HEK293T (cell line): ENCODE measurements at regions not wholly inside any gene's neighbourhood (a gene's known extent, or its start where the extent isn't known, plus 50 kb on each side); places are given as distances from the start of the nearest gene placed in this dataset.

ENCODE experiments used
- BHLHE40 ChIP-seq: fragments of 450-650 bp; IDR thresholded peaks from 2 replicates; pipeline ENCODE4 v1.6.1; 2016; ENCODE audit warnings: mild to moderate bottlenecking, moderate library complexity, borderline replicate concordance
- ELF4 ChIP-seq: fragments of 450-650 bp; IDR thresholded peaks from 2 replicates; pipeline ENCODE4 v1.6.1; 2017; ENCODE audit warnings: antibody characterized with exemption
- FOXA1 ChIP-seq: fragments of 450-650 bp; IDR thresholded peaks from 2 replicates; pipeline ENCODE4 v1.6.1; 2016; ENCODE audit warnings: mild to moderate bottlenecking
- FOXM1 ChIP-seq: fragments of 450-650 bp; IDR thresholded peaks from 2 replicates; pipeline ENCODE4 v1.6.1; 2017; ENCODE audit warnings: mild to moderate bottlenecking, borderline replicate concordance
- HDGF ChIP-seq: fragments of 450-650 bp; IDR thresholded peaks from 2 replicates; pipeline ENCODE4 v1.6.1; 2017; ENCODE audit warnings: antibody characterized with exemption, borderline replicate concordance
- L3MBTL2 ChIP-seq: fragments of 450-650 bp; conservative IDR thresholded peaks from 2 replicates; pipeline ENCODE4 v1.6.1; 2016; ENCODE audit warnings: mild to moderate bottlenecking
- LEF1 ChIP-seq: fragments of 450-650 bp; IDR thresholded peaks from 2 replicates; pipeline ENCODE4 v1.6.1; 2017; ENCODE audit warnings: mild to moderate bottlenecking, borderline replicate concordance
- NFRKB ChIP-seq: fragments of 450-650 bp; IDR thresholded peaks from 2 replicates; pipeline ENCODE4 v1.6.1; 2016; ENCODE audit warnings: mild to moderate bottlenecking, moderate library complexity
- PKNOX1 ChIP-seq: fragments of 450-650 bp; IDR thresholded peaks from 2 replicates; pipeline ENCODE4 v1.6.1; 2016
- SP1 ChIP-seq: fragments of 450-650 bp; IDR thresholded peaks from 2 replicates; pipeline ENCODE4 v1.6.1; 2017
- SUZ12 ChIP-seq: fragments of 450-650 bp; IDR thresholded peaks from 2 replicates; pipeline ENCODE4 v1.6.1; 2016; ENCODE audit warnings: mild to moderate bottlenecking
- ZNF384 ChIP-seq: fragments of 450-650 bp; IDR thresholded peaks from 2 replicates; pipeline ENCODE4 v1.6.1; 2016

GRCh38 chr12:16913832-16914490, 308.0 kb upstream of the LMO3 start:
- TF ChIP-seq PKNOX1 (no peak), NFRKB (no peak), ZNF384 (no peak), SUZ12 (no peak), BHLHE40 (no peak), FOXA1 (no peak), SP1 (no peak), ELF4 (no peak), HDGF (no peak), L3MBTL2 (no peak), FOXM1 (no peak), LEF1 (no peak)
